Esophagus squamous epithelium (tissue), 4 donors: ENCODE measurements at regions not wholly inside any gene's neighbourhood (a gene's known extent, or its start where the extent isn't known, plus 50 kb on each side); places are given as distances from the start of the nearest gene placed in this dataset.

Source experiments
- CTCF ChIP-seq, 6 experiments: fragments of 450-650 bp in 4 of 6; fragments of 200-600 bp in 2 of 6; sonication (generic) in 2 of 6; IDR thresholded peaks; one replicate each; pipeline ENCODE4 v1.5.1; 2016 to 2019; ENCODE audit warnings: antibody characterized with exemption in 6 of 6, mild to moderate bottlenecking in 4 of 6, moderate library complexity in 4 of 6
- POLR2A ChIP-seq, 4 donors: fragments of 450-650 bp; IDR thresholded peaks; one replicate each; pipeline ENCODE4 v1.6.1; 2017; ENCODE audit warnings: antibody characterized with exemption in 4 of 4, mild to moderate bottlenecking in 4 of 4, moderate library complexity in 3 of 4

- TF ChIP-seq CTCF (IDR thresholded peaks at IDR 0.05) (no peak), POLR2A (IDR thresholded peaks at IDR 0.05) (no peak)
These were observed 320.0 kb downstream of the RPS24 start for GRCh38 chr10:78353636-78354035.
